GM10248 (cell line): ENCODE measurements at regions not wholly inside any gene's neighbourhood (a gene's known extent, or its start where the extent isn't known, plus 50 kb on each side); places are given as distances from the start of the nearest gene placed in this dataset.

Experiments used
- CTCF ChIA-PET: fragments of 300-600 bp; sonication (Branson Sonifier 250); formaldehyde crosslinking; extraction: SDS; loops from one replicate; lab custom pipeline; 2021; ENCODE audit warnings: antibody characterized with exemption; lab: Yijun Ruan, JAX
- POLR2A ChIA-PET: fragments of 350-650 bp; sonication (Branson Sonifier 250); formaldehyde crosslinking; extraction: SDS; loops from one replicate; lab custom pipeline; 2020; ENCODE audit warnings: antibody characterized with exemption; lab: Yijun Ruan, JAX
- DNase-seq: peaks from one replicate; pipeline ENCODE4 v3.0.0; 2012; ENCODE audit errors: extremely low spot score
- TF ChIP-seq, protein P1 (sequence below): IDR thresholded peaks from 2 replicates; pipeline ENCODE4 v1.5.1; 2012; ENCODE audit warnings: mild to moderate bottlenecking, low read depth; ENCODE audit errors: extremely low read depth, missing control alignments, control extremely low read depth

DNA sequence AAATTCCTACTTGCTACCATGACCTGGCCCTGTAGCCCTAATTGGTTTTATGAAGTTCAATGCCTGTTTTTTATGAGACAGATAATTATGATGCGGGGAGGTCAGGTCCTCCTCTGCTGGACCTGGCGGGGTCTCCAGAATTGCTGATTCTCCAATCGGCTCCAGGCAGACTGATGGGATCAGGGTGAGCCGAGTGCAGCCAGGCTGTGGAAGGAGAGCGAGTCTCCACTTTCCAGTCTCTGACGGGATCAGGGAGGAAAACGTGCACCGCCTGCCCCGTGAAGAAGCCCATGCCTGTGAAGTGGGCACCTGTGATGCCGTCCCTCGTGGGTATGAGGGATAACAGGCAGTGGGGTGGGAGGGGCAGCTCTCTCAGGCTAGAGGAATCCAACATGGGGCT, 71.5 kb upstream of the HSPA9 start:
- TF ChIP-seq, protein P1, sequence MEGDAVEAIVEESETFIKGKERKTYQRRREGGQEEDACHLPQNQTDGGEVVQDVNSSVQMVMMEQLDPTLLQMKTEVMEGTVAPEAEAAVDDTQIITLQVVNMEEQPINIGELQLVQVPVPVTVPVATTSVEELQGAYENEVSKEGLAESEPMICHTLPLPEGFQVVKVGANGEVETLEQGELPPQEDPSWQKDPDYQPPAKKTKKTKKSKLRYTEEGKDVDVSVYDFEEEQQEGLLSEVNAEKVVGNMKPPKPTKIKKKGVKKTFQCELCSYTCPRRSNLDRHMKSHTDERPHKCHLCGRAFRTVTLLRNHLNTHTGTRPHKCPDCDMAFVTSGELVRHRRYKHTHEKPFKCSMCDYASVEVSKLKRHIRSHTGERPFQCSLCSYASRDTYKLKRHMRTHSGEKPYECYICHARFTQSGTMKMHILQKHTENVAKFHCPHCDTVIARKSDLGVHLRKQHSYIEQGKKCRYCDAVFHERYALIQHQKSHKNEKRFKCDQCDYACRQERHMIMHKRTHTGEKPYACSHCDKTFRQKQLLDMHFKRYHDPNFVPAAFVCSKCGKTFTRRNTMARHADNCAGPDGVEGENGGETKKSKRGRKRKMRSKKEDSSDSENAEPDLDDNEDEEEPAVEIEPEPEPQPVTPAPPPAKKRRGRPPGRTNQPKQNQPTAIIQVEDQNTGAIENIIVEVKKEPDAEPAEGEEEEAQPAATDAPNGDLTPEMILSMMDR: no peak
- DNase-seq: no peak
- CTCF ChIA-PET: interaction anchor here (1.1 to 1.5 kb wide), 2 partner anchors 13 to 25 kb away, joined by 3 to 4 read pairs; no protein-coding TSS in a partner anchor

DNA sequence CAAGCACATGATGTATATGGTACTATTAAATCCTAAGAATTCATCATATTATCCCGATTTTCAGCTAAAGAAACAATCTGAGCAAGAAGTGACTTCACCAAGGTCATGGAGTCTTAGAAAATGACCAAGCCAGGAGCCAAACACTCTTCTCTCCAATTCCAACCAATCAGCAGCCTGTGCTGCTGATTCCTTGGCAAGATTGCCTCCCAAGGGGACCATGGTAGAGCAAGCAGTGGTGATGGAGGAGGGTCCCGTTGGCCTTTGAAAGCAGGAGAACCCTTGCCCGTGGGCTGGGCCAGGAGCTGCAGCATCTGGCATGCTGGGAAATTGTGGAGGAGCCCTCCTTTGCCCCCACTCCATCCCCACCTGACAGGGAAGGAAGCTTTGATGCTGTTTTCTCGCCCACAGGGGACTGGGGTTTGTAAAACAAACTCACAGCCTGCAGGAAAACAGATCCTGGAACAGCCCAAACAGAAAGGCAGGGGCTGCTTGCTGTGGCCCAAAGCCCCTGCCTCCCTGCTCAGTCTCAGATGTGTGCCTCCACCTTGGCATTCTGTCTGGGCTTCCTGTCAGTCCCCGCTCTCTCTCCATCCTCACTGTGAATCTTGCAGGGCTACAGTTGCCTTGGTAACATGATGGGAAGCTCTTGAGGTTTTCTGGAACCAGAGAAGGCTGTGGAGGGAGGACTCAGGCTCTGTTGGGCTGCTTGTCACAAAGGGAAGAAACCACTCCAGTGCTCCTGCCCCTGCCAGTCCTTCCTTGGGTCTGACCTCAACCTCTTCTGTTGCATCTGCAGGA, 70.8 kb upstream of the HSPA9 start:
- ChIA-PET CTCF (interaction anchor here (1.1 to 1.5 kb wide), 3 partner anchors 10 to 25 kb away, joined by 3 to 5 read pairs (median 4); no protein-coding TSS in a partner anchor), POLR2A (no interaction called here)
- TF ChIP-seq, protein P1: no peak
- no peak for DNase-seq

More for the DNA sequence above, 71.5 kb upstream of the HSPA9 start:
- POLR2A ChIA-PET: no interaction called here

- ChIA-PET CTCF (interaction anchor here (0.7 to 8.2 kb wide), 9 partner anchors 8 to 619 kb away, joined by 3 to 60 read pairs (median 5); no protein-coding TSS in a partner anchor), POLR2A (no interaction called here)
- TF ChIP-seq, protein P1: no peak
- DNase-seq: no peak
Observed at GRCh38 chr5:138643040-138643791, 68.0 kb upstream of the HSPA9 start.

DNA sequence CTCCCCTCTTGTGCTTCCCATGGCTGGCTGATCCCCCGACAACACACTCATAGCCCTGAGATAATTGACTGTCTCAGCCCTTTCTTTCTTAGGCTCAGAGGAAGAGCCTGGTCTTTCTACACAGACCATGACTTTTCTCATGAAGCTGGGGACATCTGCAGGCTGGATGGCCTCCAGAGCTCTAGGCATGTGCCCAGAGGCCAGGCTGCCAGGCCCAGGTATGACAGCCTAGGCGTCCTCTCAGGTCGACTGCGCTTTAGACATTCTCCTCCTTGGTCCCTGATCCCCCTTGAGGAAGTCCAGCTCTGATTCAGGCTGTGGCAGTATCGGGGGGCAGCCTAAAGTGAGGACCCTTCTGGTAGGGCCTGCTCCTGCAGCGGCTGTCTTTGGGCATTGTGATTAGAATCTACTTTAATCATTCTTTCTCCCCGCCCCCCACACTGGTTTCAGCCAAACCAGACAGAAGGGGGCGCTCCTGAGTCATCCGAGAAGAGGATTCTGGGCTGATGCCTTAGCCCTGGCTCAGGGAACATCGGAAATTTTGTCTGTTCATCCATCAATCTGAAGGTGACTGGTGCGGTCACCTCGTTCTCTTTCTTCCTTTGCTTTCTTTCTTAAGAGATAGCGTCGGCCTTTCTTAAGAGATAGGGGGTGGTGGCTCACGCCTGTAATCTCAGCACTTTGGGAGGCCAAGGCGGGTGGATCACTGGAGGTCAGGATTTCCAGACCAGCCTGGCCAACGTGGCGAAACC, 66.5 kb upstream of the HSPA9 start:
- peak; percentile 71 for DNase-seq
- ChIA-PET CTCF (interaction anchor here (0.7 to 8.2 kb wide), 14 partner anchors 8 to 630 kb away, joined by 3 to 60 read pairs (median 5); no protein-coding TSS in a partner anchor), POLR2A (no interaction called here)
- TF ChIP-seq, protein P1: peak; percentile 72

DNA sequence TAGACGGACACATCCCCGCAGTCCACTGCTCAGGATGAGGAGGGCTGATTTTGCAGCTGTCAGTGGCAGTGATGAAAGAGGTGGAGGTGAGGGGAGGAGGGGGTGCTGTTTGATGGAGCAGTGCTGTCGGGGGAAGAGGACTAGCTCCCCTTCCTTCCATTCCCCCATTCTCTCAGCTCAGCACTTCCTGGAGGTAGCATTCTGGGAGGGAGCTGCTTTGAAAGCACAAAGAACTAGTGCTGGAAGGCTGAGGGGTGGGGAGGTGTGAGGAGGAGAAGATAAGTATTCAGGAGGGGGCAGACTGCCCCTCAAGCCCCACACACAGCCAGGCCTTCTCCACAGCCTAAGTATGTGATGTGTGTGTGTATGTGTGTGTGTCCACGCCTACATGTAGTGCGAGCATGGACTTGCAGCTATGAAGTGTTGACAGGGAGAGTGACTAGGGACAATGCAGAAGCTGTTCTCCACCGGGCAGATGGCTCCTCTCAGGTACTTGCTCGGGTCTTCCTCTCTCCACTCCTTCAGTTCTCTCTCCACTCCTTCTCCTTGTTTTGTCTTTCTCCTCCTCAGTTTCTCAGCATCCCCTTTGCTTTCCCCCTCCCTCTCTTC, 65.5 kb upstream of the HSPA9 start:
- ChIA-PET POLR2A (no interaction called here), CTCF (interaction anchor here (0.7 to 8.2 kb wide), 12 partner anchors 7 to 631 kb away, joined by 3 to 60 read pairs (median 6); no protein-coding TSS in a partner anchor)

More for the DNA sequence above, 65.5 kb upstream of the HSPA9 start:
- TF ChIP-seq, protein P1: no peak
- no peak for DNase-seq
